ENCODE measurements at regions not wholly inside any gene's neighbourhood (a gene's known extent, or its start where the extent isn't known, plus 50 kb on each side); places are given as distances from the start of the nearest gene placed in this dataset.

DNA sequence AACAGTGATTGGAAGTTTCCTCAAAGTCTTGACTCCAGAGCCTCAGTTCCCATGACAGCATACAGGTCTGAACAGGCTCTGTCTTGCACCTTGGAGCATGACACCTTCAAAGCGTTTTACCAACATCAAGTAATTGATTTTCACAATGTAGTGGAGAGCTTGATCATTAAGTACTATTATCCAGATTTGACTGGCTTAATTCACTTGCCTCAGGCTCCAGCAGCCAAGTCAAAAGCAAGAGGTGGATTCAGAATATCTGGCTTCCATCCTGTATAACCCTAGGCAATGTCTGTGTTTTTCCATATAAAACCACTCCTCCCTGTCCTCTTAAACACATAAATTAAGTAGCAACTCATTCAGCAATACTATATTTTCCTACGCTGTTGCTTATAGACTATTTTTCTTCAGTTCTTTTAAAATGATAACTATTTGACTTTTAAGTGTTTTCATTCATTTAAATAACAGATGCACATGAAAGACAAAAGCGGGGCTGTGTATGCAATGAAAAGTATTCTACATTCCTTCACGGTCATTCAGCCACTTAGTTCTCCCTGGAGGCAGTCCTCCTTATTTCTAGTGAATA is 150.8 kb upstream of the RANBP3L start:
- Histone ChIP-seq H3K4me3 (ENCODE audit: low read length) (no peak overlapping the region), H3K4me2 (ENCODE audit: low read length) (no peak overlapping the region), H3K27me3 (ENCODE audit: control insufficient read depth, low read length) (no peaks in the 10 kb centered on the region), H3F3A (ENCODE audit: control insufficient read depth, insufficient read depth) (no peaks in the 10 kb centered on the region), H3K27ac (ENCODE audit: low read depth, low read length) (no peak overlapping the region), H4K20me1 (ENCODE audit: control insufficient read depth, insufficient read depth, low read depth, low read length) (no peaks in the 10 kb centered on the region), H3K36me3 (ENCODE audit: control insufficient read depth, low read length) (no peaks in the 10 kb centered on the region), H3K79me2 (ENCODE audit: control insufficient read depth, low read length) (no peaks in the 10 kb centered on the region), H3K4me1 (ENCODE audit: control insufficient read depth, low read length) (no peaks in the 10 kb centered on the region), H3K9me2 (replicated peaks; ENCODE audit: control insufficient read depth, low read length) (no peaks in the 10 kb centered on the region), H3K9me3 (ENCODE audit: control insufficient read depth, insufficient read depth, low read length) (no peaks in the 10 kb centered on the region)
- TF ChIP-seq EZH2phosphoT487 (IDR thresholded peaks at IDR 0.05; ENCODE audit: borderline replicate concordance, low read length): no peak
- TF ChIP-seq, protein P1, sequence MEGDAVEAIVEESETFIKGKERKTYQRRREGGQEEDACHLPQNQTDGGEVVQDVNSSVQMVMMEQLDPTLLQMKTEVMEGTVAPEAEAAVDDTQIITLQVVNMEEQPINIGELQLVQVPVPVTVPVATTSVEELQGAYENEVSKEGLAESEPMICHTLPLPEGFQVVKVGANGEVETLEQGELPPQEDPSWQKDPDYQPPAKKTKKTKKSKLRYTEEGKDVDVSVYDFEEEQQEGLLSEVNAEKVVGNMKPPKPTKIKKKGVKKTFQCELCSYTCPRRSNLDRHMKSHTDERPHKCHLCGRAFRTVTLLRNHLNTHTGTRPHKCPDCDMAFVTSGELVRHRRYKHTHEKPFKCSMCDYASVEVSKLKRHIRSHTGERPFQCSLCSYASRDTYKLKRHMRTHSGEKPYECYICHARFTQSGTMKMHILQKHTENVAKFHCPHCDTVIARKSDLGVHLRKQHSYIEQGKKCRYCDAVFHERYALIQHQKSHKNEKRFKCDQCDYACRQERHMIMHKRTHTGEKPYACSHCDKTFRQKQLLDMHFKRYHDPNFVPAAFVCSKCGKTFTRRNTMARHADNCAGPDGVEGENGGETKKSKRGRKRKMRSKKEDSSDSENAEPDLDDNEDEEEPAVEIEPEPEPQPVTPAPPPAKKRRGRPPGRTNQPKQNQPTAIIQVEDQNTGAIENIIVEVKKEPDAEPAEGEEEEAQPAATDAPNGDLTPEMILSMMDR (IDR thresholded peaks at IDR 0.05; ENCODE audit: low read depth, low read length, poor library complexity, severe bottlenecking): no peak

DNA sequence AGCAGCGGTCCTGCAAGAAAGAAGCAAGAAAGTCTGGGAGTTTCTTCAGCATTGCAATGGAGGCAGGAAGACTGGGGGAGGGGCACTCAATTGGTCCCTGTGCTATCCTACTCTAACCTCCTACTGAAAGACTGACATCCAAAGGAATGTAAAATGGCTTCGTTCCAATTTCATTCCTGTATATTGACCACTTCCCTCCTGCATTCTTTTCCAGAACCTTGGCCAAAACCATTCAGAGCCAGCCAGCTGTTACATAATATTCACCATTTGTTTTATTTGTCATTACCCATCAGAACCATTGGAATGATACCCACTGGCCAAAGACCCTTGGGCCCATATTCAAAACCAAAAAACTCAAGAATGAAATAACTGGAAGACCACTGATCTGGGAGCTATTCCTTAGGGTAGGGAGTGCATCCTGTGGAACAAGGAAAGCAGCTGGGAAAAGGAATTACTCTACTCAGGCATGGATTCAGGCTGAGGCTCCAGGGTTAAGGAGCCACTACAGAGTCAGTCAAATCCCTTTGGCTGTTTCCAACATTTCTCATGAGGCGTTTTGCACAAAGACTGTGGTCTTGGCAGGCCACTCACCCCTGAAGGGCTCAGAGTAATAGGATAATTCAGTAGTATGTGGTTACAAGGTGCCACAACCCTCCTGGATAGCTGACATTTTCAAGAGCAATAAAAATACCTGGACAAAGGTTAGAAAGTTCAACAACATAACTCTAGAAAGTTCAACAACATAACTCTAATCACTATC is 148.7 kb upstream of the SLC1A3 start:
- Histone ChIP-seq H3K36me3 (ENCODE audit: control insufficient read depth, low read length) (no peaks in the 10 kb centered on the region), H3F3A (ENCODE audit: control insufficient read depth, insufficient read depth) (no peaks in the 10 kb centered on the region), H3K27me3 (ENCODE audit: control insufficient read depth, low read length) (0 out of 2 replicates have a peak, but pooled peaks cover 1% of the 10 kb centered on the region), H3K9me2 (replicated peaks; ENCODE audit: control insufficient read depth, low read length) (no peaks in the 10 kb centered on the region; the same call in 1 of the 2 replicates), H3K79me2 (ENCODE audit: control insufficient read depth, low read length) (no peaks in the 10 kb centered on the region), H3K4me2 (ENCODE audit: low read length) (no peak overlapping the region), H3K27ac (ENCODE audit: low read depth, low read length) (no peak overlapping the region), H3K4me1 (ENCODE audit: control insufficient read depth, low read length) (0 out of 2 replicates have a peak, but pooled peaks cover 7% of the 10 kb centered on the region), H4K20me1 (ENCODE audit: control insufficient read depth, insufficient read depth, low read depth, low read length) (no peaks in the 10 kb centered on the region), H3K9me3 (ENCODE audit: control insufficient read depth, insufficient read depth, low read length) (no peaks in the 10 kb centered on the region), H3K4me3 (ENCODE audit: low read length) (no peak overlapping the region)
- TF ChIP-seq, protein P1 (IDR thresholded peaks at IDR 0.05; ENCODE audit: low read depth, low read length, poor library complexity, severe bottlenecking): no peak
- no peak for TF ChIP-seq EZH2phosphoT487 (IDR thresholded peaks at IDR 0.05; ENCODE audit: borderline replicate concordance, low read length)

DNA sequence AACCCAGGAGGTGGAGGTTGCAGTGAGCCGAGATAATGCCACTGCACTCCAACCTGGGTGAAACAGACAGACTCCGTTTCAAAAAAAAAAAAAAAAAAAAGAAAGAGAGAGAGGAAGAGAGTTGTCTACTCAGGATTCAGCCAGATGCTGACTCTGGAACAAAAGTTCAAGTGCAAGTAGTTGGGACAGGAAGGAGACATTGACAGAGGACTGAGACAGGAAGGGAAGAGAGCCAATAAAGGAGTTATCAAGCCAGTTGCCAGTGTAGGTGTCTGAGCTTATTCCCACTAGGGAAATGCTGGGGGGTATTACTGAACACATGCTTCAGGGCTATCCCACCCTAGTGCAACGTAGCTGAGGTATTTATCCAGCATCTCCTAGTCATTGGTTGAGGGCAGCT is 147.7 kb upstream of the SLC1A3 start:
- no peak for TF ChIP-seq EZH2phosphoT487 (IDR thresholded peaks at IDR 0.05; ENCODE audit: borderline replicate concordance, low read length)
- TF ChIP-seq, protein P1 (IDR thresholded peaks at IDR 0.05; ENCODE audit: low read depth, low read length, poor library complexity, severe bottlenecking): no peak
- H3K4me1 ChIP-seq (ENCODE audit: control insufficient read depth, low read length): 0 out of 2 replicates have a peak, but pooled peaks cover 7% of the 10 kb centered on the region
- H3K36me3 ChIP-seq (ENCODE audit: control insufficient read depth, low read length): no peaks in the 10 kb centered on the region
- 0 out of 2 replicates have a peak, but pooled peaks cover 3% of the 10 kb centered on the region for H3K27me3 ChIP-seq (ENCODE audit: control insufficient read depth, low read length)
- H3K9me2 ChIP-seq (replicated peaks; ENCODE audit: control insufficient read depth, low read length): no peaks in the 10 kb centered on the region; the same call in 1 of the 2 replicates
- no peaks in the 10 kb centered on the region for H3K9me3 ChIP-seq (ENCODE audit: control insufficient read depth, insufficient read depth, low read length)
- no peak overlapping the region for H3K4me2 ChIP-seq (ENCODE audit: low read length)
- H3F3A ChIP-seq (ENCODE audit: control insufficient read depth, insufficient read depth): no peaks in the 10 kb centered on the region
- no peak overlapping the region for H3K27ac ChIP-seq (ENCODE audit: low read depth, low read length)
- H4K20me1 ChIP-seq (ENCODE audit: control insufficient read depth, insufficient read depth, low read depth, low read length): no peaks in the 10 kb centered on the region
- H3K79me2 ChIP-seq (ENCODE audit: control insufficient read depth, low read length): no peaks in the 10 kb centered on the region
- no peak overlapping the region for H3K4me3 ChIP-seq (ENCODE audit: low read length)

Measured in DOHH2 (cell line).